ENCODE measurements at regions not wholly inside any gene's neighbourhood (a gene's known extent, or its start where the extent isn't known, plus 50 kb on each side); places are given as distances from the start of the nearest gene placed in this dataset.
"Not testable (repeated sequence)": the region's sequence is repeated elsewhere in the genome, so short reads cannot be mapped to it uniquely, and the experiment has no call there.

GRCh38 chr9:41273549-41274267 lies 84.6 kb upstream of the ZNG1F start:
- DNase-seq = not testable (repeated sequence)

GRCh38 chr9:41272879-41273548 lies 83.9 kb upstream of the ZNG1F start:
- DNase-seq = not testable (repeated sequence)

GRCh38 chr9:41270992-41271391 lies 81.9 kb upstream of the ZNG1F start:
- DNase-seq = not testable (repeated sequence)

DNA sequence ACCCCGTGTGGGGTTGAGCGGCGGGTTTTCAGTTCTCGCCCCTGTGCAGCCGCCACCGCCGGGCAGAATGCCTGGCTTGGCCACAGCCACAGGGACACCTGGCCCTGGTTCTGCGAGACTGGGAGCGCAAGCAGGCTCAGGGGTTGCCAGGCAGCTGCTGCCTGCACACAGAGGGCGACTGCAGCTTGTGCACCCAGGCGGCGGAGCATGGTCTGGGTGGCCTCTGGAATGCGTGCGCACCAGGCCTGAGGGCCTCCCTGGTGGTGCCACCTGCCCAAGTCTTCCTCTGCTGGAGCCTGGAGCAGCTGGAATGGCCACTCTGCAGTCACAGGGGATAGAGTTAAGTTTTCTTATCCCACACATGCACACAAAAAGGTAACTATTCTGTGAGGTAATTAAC lies 80.4 kb upstream of the ZNG1F start:
- DNase-seq = not testable (repeated sequence)

- not testable (repeated sequence) for DNase-seq
Observed at GRCh38 chr9:41269054-41269453, 79.9 kb upstream of the ZNG1F start.

- not testable (repeated sequence) for DNase-seq
Observed at GRCh38 chr9:41266602-41267001, 77.5 kb upstream of the ZNG1F start.

GRCh38 chr9:41266000-41266399 lies 76.9 kb upstream of the ZNG1F start:
- DNase-seq = not testable (repeated sequence)

GRCh38 chr9:41251973-41252372 lies 62.9 kb upstream of the ZNG1F start:
- DNase-seq = not testable (repeated sequence)

- not testable (repeated sequence) for DNase-seq
Observed at GRCh38 chr9:41251101-41251500, 62.0 kb upstream of the ZNG1F start.

DNA sequence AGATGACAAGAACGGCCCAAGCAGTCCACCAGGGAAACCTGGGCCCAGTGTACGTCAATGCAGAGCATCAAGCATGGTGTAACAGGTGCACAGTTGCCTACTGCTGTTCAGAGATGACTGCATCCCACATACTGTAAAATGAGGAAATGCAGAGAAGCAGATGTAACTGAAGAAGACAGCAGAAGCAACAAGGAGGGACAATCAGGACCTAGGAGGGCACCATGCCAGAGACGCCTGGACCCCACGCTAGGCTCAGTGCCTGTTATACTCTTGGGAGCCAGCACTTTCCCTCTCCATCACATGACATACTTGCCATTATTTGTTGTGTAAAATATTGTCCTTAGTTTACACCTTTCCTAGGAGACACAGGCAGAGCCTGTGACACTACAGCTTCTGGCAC lies 57.6 kb upstream of the ZNG1F start:
- not testable (repeated sequence) for DNase-seq
